DMS53 treated with DMSO at 0.1 percent for 48 hours (cell line): ENCODE measurements at regions not wholly inside any gene's neighbourhood (a gene's known extent, or its start where the extent isn't known, plus 50 kb on each side); places are given as distances from the start of the nearest gene placed in this dataset.
"Not testable (repeated sequence)": the region's sequence is repeated elsewhere in the genome, so short reads cannot be mapped to it uniquely, and the experiment has no call there.

Source experiments
- DNase-seq: peaks from one replicate; lab custom pipeline; 2025; ENCODE audit not compliant: unreplicated experiment; lab: John Stamatoyannopoulos, UW

DNA sequence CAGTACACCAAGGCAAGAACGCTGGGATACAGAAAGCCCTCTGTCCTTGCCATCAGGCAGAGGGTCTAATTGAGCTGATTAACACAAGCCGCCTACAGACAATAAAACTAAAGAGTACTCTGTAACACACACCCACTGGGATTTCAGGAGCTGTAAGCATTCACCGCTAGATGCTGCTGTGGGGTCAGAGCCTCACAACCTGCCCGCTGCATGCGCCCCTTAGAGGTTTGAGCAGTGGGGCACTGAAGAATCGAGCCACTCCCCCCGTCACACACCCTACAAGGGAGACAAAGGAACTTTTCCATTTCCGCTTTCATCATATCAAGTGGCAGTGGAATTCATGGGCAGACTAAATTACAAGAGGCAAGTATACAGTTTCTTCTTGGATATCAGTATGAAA, 1080.6 kb downstream of the PCDH17 start:
- no peak for DNase-seq

DNA sequence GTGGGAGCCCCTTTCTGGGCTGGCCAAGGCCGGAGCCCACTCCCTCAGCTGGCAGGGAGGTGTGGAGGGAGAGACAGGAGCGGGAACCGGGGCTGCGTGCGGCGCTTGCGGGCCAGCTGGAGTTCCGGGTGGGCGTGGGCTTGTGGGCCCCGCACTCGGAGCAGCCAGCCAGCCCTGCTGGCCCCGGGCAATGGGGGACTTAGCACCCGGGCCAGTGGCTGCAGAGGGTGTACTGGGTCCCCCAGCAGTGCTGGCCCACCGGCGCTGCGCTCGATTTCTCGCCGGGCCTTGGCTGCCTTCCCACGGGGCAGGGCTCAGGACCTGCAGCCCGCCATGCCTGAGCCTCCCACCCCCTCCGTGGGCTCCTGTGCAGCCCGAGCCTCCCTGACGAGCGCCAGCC, 1082.5 kb downstream of the PCDH17 start:
- not testable (repeated sequence) for DNase-seq

DNA sequence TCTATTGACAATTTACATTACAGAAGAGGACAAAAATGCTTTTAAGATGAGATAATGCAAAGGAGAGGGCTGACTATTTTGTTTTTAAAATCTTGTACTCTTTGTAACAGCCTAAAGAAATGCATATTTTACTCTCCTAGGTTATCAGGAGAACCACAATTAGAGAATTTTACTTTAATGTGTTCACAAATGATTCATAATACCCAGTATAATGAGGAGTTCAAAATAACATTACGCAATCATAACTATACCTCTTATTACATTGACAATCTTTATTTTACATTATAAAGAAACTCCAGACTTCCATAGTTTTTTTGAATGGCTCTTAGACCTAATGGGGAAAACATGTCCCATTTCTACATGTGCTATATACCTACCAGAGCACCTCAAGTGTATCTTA, 1089.7 kb downstream of the PCDH17 start:
- DNase-seq = no peak

DNA sequence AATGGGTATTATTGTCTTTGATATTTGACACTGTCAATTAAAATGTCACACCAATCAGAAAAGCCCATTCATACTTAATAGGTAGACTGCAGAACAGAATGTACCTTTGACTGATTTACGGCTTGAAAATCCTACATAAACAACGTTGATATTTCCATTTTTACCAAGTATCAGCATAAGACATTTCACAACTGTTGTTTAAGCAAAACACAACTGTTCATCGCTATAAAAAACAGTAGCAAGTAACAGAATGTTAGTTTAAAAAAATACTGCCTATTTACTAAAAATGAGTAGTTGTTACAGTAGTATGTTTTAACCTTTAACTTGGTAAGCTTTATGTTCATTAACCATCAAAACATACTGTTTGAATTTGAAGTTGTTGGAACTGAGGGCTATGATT, 1096.6 kb downstream of the PCDH17 start:
- DNase-seq = no peak

DNA sequence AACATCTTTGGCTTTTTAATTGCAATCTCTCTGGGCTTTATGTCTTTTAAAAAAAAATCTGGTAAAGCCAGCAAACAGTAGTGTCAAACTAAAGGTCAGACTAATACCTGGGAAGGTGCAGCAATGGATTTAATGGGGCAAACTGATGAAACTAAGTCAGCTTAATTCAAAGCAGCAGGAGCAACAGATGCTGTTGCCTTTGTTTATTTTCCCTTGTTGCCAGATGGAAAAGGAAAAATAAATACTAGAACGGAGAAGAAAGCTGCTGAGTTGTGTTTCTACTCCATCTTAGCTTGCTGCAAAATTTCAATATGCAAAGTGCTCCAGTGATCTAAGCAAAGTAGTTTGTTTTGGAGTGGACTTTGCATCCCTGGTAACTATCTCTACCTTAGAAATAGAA, 1097.8 kb downstream of the PCDH17 start:
- no peak for DNase-seq

DNA sequence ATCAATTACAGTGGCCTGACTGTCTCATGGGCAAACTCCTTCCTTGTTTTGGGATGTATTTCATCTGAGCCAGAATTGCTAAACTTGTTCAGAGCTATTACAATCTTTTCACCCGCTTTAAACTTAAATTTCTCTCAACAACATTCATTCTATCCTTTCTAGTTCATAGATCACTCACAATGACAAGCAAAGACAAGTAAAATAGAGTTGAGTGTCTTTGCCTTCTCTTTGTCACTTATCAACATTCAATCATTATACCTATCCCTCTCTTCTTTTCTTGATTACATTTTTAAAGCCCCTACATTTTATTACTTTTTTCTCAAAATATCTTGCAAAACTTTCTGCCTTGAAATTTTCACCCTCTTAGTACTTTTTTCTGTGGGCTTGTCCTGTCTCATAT, 1113.1 kb downstream of the PCDH17 start:
- no peak for DNase-seq

DNA sequence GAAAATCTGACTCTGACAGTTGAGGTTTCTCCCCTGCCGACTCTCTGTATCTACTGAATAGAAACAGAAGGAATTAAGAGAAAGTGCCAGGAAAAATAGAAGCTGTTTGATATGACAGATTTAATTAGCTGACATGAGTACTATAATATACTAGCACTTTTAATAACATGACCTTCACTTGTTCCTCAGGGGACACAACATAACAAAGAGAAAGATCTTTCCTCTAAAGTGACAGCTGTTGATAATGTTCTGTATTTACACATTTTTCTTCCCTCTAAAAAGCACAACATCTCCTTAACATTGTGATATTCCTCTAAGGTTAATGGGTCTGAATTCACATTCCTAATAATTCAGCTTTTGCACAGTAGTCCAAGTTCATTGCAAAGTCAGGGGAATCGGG, 1136.0 kb downstream of the PCDH17 start:
- DNase-seq = no peak

DNA sequence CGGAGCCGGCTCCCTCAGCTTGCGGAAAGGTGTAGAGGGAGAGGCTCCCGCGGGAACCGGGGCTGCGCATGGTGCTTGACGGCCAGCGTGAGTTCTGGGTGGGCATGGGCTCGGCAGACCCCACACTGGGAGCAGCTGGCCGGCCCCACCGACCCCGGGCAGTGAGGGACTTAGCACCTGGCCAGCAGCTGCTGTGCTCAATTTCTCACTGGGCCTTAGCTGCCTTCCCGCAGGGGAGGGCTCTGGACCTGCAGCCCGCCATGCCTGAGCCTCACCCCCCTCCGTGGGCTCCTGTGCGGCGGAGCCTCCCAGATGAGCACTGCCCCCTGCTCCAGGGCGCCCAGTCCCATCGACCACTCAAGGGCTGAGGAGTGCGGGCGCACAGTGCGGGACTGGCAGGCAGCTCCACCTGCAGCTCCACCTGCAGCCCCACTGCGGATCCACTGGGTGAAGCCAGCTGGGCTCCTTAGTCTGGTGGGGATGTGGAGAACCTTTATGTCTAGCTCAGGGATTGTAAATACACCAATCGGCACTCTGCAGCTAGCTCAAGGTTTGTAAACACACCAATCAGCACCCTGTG, 1141.8 kb downstream of the PCDH17 start:
- DNase-seq = no peak

DNA sequence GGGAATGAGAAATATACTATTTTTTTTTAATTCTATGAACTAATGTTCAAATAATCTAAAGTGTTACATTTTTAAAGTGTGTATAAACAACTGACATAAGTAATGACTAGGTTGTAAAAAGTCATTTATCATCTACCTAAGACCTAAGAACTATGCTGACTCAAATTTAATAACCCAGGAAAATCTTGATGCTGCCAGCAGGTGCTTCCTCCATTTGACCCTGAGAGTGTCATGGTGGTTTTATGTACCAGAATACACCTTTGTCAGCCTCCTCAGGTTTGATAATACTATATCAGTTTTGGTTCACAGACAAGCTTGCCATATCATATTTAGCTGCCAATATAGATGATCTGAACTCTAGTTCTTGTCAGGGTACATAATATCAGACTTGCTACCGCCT, 1151.2 kb downstream of the PCDH17 start:
- DNase-seq = no peak

DNA sequence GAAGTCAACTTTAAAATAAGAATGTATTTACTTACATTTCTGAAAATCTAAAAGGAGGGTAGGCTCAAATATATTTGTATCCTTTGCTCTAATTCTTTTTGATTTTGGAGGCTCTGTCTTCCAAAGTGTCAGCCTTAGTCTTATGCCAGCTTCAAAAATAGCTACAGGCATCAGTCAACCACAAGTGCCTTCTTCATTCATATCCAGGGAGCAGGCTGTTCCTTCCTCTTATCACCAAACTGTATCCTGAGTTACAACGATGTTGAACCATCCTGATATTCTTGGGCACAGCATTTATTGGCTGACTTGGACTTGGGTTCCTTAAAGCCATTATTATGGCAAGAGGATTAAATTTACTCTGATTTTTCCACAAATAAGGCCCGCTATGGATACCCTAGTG, 1161.3 kb downstream of the PCDH17 start:
- DNase-seq = no peak

DNA sequence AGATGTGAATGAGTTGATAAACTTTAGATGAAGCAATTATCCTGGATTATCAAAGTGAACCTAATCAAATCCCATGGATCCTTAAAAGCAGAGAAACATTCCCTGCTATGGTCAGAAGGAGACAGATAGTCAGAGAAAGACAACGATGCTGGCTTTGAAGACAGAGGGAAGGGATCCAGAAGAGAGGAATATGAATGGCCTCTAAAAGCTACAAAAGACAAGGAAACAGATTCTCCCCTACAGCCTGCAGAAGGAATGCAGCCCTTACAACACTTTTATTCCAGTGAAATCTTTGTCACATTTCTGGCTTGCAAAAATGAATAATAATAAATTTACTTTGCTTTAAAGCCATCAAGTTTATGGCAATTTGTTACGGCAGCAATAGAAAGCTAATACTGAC, 1164.2 kb downstream of the PCDH17 start:
- no peak for DNase-seq

DNA sequence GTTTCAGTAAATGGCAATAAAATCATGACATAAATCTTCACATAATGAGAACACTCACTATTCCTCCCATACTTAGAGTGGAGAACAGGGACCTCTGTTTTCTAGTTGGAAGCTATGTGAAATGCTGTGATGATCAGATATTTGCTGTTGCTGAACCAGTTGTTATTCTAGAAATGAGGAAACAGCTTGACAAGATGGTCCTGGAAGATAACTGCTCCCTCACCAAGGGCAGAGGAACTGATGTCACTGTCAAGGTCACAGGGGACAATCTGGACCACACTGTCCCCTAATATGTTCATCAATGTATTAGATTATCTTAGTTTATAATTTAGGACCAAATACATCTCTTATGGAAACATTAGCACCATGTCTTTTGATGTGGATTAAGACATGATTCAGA, 1173.3 kb downstream of the PCDH17 start:
- no peak for DNase-seq

DNA sequence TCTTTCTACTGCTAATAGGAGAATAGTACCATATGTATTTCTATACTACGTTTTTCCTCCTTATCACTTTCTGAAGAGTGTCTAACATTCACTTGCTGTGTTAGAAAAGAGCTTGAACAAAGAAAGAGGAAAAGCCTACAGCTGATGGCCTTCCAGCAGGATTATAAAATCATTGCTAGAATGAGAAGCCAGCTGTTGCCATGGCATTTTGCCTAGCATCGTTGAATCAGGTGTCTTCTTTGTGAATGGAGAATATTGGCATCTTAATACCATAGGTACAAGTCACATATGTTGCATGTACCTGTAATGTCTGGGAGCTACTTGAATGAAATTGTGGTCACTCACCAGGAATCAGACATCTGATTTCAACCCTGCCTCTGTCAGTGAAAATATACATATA, 1174.9 kb downstream of the PCDH17 start:
- DNase-seq = no peak

DNA sequence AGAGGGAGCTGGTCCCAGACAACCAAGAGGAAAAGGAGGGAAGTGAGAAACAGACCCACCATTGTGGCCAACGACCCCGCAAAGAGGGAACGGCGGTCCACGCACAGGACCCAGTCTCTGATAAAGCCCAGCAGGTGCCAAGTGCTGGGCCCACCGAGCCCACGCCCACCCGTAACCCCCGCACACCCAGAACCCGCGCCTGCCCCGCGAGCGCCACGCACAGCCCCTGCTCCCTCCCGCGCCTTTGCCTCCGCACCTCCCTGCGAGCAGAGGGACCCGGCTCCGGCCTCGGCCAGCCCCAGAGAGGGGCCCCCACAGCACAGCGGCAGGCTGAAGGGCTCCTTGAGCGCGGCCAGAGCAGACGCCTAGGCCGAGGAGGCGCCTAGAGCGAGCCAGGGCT, 1192.2 kb downstream of the PCDH17 start:
- no peak for DNase-seq

DNA sequence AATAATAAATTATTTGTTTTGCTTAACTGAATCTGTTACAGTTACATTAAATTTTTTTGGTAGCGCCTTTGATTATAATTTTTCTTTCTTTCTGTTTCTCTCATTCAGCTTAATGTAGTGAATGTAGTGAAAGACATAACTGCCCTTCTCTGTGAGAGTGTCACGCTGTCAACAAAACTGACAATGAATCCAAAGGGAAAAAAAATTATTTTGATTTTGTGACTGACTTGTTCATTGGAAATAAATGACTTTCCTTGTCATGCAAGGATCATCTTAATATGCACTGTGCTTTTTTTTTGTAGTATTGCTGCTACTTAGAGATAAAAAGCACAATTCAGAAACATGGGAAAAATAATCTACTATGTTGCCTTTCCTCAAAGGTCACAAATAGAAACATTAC, 1196.4 kb downstream of the PCDH17 start:
- DNase-seq = no peak

DNA sequence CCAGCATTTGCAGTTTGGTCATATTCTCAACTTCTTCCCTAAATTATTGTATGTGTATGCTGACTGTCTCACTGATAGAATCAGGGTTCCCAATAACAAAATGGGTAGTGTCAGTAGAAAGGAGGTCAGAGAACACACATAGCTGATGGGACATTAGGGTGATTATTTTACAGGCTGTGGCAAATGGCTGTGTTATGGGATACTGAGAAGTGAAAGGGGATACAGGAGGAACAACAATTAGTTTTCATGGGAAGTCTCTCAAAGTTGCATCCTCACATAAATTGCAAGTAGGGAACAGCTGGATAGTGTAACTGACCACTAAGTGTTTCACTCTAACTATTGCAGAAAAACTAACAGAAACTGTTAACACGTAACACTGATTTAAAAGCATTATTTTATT, 1199.3 kb downstream of the PCDH17 start:
- DNase-seq = no peak

DNA sequence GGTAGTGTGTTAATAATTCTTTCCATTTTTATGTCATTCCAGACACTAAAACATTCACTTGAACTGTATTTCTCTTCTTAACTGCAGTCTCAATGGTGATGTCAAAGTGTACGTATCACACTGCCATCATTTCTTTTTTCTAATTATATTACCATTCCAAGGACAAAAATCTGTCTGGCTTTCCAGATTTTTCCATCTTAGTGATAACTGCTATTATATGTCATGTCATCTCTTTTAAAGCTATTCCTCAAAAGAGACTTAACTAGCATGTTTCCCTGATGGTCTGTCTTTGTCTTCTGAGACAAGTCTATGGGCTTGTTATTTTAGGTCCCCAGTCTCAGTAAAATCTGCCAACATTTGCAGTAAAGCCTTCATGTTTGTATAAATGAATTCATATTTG, 1207.1 kb downstream of the PCDH17 start:
- DNase-seq = no peak

DNA sequence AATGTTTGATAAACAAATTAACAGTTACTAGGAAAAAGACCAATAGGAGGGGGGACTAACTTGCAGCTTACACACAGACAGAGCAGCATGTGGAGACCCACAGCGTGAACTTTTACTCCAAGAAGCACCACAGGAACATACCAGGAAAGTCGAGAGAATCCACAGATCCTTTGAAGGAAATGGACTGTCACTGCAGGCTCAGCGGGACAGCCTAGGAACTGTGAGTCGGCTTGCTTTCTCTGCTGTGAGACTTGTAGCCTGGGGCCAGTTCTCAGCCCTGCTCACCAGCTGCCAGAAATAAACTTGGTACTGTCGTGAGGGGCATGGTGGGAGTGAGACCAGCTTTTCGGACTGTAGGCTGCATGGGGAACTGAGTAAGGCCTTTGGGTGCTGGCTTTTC, 1211.5 kb downstream of the PCDH17 start:
- no peak for DNase-seq

DNA sequence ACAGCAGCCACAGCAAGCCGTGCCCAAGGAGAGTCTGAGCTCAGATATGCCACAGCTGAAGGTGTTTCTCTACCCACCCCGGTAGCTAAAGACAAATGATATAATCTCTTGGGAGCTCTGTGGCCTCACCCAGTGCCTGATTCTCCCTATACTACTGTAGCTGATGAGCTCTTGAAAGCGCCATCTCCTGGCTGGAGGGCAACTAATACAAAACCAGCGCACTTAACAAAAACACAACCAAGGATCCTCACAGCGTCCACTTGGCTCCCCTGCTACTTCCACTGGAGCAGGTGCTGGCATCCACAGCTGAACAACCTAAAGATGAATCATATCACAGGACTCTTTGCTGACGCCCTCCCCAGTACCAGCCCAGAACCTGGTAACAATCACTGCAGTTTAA, 1212.0 kb downstream of the PCDH17 start:
- DNase-seq = no peak

DNA sequence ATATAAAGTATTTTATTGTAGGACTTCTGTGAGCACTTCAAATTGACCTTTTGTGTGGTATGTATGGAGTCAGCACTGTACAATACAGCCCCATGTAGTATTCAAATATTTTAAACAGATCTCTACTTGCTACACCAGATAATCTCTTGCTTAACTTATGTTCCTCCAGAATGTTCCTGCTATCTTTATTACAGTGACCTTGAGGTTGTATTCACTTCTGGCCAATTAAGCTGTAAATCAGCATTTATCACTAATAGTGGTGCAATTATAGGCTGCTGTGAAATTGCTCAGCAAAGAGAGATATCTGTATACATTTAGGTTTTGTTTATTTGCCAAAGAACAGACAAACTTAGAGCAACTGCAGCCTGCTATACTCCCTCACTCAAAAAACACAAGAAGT, 1218.6 kb downstream of the PCDH17 start:
- DNase-seq = no peak

DNA sequence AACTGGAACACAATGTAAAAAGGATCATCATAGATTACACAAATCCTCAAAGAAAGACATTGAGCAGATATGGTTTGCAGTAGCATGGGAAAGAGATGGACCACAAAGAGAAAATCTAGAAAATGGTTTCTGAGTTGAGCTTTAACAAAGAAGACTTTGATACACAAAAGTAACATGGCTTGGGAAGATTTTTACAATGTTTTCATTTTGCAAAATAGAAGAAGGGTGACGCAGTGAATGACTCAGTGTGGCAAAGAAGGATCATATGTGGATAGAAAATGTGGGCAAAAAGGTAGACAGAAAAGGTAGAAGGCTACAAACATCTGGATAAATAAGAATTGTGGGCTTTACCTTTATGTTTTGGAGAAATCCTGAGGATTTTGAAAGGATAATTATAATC, 1220.5 kb downstream of the PCDH17 start:
- no peak for DNase-seq

DNA sequence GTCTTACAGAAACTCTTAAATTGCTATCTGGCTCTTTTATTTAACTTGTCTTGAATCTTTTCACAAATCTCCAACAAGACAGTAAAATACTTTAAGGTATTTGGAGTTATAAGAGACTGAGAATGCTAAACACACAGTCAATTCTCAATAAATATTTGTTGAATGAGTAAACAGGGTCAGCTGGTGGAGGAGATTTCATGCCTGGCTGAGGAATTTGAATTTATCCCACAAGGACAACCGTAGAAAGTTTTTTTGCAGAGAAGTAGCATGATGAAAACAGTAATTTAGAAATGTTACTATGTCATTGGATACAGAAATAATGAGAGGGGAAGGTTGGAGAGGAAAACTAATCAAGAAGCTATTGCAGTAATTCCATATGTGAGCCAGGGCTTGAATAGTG, 1223.7 kb downstream of the PCDH17 start:
- no peak for DNase-seq

DNA sequence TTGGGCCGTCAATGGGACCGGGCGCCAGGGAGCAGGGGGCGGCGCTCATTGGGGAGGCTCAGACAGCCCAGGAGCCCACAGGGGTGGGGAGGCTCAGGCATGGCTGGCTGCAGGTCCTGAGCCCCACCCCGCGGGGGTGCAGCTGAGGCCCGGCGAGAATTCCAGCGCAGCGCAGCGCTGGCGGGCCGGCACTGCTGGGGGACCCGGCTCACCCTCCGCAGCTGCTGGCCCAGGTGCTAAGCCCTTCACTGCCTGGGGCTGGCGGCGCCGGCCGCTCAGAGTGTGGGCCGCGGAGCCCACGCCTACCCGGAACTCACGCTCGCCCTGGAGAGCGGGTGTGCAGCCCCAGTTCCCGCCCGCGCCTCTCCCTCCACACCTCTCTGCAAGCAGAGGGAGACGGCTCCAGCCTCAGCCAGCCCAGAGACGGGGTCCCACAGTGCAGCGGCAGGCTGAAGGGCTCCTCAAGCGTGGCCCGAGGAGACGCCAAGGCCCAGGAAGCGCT, 1227.4 kb downstream of the PCDH17 start:
- no peak for DNase-seq

DNA sequence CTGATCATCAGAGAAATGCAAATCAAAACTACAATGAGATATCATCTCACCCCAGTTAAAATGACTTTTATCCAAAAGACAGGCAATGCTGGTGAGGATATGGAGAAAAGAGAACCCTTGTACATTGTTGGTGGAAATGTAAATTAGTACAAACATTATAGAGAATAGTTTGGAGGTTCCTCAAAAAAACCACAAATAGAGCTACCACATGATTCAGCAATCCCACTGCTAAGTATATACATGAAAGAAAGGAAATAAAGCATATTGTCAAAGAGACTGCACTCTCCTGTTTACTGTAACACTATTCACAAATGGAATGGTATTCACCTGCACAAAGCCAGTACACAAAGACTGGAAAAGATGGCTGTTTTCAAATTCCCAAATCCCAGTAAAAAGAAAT, 1233.7 kb downstream of the PCDH17 start:
- DNase-seq = no peak
